ENCODE measurements at regions not wholly inside any gene's neighbourhood (a gene's known extent, or its start where the extent isn't known, plus 50 kb on each side); places are given as distances from the start of the nearest gene placed in this dataset.

DNA sequence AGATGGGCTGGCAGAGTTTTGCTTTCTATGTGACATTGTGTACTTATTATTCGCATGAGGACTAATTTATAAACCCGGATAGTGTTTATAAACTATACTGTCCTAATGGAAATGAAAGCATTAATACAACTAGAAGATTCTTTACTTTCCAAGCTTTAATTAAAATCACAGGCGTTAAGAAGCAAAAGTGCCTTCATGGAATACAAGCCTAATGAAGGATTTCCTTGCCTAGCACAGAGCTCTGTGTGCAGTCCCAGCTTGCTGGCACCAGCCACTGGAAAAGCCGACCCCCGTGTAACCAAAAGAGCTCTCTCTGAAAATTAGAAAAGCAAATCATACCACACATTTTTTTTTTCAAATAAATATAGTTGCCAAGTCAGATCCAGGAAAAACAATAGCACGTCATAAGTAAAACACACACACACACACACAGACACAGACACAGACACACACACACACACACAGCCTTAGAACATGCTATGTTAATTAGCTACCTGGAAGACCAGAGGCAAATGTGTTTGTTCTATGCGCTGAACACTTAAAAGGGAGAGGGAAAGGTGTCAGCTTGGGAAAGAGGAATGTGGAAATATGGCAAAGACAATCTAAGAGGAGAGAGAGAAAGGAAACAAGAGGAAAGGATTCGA lies 1084.2 kb downstream of the TUSC7 start:
- DNase-seq, result peak in 1 of 14 donors; percentile 9

DNA sequence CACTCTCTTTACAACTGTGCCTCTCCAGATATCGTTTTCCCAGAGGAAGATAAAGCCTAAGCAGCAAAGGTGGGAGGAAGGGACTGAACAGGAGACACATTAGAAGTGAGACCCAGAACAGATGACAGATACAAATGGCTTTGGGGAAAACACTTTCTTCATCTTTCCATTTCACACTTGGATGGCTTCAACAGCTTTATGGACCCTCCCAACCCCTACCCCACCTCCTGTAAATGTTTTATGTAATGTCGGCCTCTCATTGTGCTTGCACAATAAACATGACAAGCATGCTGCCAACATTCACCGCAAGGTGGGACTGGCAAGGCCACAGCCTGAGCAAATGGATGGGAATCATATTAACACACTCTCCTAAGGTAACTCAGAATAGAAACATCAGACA lies 1088.6 kb downstream of the TUSC7 start:
- DNase-seq, result no peak

- DNase-seq, result no peak
Observed at GRCh38 chr3:117798687-117799386, 1089.3 kb downstream of the TUSC7 start.

DNA sequence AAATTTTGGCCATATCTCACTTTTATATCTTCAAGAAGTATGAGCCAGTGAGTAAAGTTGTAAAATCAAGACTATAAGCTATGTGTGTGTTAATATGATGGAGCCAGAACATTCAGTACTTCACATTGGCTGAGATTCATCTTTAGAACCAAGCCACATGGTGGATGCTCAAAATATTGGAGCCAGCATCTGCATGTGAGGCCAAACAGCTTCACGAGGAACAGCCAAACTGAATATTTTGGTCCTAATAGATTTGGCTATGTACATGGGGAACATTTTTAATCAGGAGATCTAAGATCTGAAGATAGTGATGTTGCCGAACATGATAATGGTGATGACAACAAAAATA lies 1089.8 kb downstream of the TUSC7 start:
- DNase-seq, result no peak

DNA sequence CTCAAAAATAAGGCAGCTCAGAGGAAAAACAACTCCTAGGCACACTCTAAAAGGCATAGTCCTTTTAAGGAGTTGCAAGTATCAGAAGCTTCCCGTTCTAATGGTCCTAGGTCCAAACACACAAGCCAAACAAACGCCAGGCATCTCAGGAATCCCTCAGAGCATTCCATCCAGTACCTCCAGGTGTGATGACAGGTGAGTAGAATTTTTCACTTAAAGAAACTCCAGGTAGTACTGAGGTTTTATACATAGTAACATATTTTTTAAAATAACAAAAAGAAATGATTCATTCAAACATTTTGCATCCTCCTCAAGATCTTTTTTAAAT lies 1092.3 kb downstream of the TUSC7 start:
- DNase-seq, result no peak

- DNase-seq, result no peak
Observed at GRCh38 chr3:117809186-117810081, 1099.9 kb downstream of the TUSC7 start.

DNA sequence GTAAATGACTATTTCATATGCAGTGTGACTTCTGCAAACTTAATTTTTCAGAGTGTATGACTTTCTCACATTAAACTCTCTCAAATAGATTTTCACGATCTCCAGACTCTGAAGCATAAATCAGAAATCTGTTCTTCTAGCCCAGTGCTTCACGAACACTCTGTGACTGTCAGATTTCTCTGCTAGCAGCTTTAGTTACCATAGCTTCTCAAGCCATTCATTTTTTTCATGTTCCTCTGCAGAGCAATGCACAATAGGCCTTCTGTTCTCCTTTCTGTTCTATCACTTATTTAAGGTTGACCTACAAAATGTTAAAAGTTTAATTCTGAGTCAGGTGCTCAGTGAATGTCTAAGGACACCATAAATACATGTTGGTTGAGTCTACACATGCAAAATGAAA lies 1102.2 kb downstream of the TUSC7 start:
- peak in 1 of 14 donors; percentile 1 for DNase-seq

DNA sequence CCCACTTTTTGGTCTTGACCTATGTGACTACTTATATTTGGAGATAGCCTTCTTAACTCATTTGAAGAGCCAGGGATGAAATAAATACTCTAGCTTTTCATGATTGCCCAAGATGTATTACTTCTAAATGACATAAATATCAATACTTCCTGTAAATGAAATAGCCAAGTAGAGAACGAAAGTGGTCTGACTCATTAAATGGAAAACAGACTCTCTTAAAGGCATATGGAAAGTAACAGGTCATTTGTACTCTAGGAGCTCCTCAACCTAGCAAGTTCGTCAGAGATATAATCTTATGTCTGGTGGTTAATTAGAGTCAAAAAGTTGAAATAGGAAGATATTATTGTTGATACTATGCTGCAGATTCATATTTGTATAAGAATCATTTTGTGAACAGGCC lies 1105.4 kb downstream of the TUSC7 start:
- DNase-seq, result no peak

DNA sequence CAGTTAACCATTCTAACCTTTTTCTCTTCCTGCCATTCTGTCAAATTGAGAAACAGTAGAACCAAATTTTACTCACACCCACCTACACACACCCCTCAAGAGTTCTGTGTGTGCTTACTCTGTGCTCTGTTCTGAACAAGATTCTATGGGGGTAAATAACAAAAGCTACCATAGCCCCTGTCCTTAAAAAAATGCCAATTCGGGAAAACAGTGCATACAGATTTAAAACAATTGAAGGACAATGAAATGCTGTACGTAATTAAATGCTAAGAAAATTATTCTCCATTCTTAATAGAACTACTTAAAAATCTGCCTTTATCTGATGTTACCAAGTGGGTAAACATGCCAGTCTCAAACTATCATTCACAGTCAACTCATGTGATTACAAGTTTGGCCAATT lies 1107.5 kb downstream of the TUSC7 start:
- no peak for DNase-seq

- DNase-seq, result no peak
Observed at GRCh38 chr3:117818592-117818991, 1109.0 kb downstream of the TUSC7 start.

GRCh38 chr3:117820658-117821299 lies 1111.2 kb downstream of the TUSC7 start:
- peak in 1 of 14 donors; percentile 8 for DNase-seq

GRCh38 chr3:117822416-117822815 lies 1112.8 kb downstream of the TUSC7 start:
- DNase-seq, result no peak

DNA sequence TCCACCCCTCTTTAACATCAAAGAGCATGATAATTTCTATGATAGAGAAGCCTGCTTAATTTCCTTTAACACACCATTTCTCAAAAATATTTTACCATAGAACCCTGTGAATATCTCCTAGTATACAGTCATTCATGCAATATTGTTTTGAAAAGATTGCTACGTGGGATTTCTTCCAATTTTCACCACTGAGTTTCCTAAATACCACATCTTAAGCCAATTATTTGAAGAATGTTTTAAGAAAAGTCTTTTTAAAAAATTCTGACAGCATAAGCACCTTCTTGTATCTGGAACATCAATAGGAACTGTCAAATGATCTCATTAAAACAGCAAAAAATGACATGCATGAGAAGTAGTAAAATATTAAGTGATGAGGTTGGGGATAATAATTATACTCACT lies 1126.7 kb downstream of the TUSC7 start:
- no peak for DNase-seq

DNA sequence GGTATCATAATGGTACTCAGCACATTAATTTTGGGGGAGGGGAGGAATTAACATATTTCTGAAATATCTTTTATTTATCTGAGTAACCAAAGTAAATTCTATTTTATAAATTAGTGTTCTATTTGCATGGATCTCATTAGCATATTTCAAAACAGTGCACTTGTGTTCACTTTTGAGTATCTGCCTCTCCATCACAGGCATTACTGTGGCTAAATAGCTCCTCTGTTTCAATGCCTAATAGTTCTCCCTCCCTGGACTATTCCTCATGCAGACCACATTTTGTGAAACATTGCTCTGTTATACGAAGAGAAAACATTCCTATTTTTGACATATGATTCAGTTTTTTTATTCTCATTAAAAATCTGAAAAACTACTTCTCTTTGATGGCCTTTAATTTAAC lies 1127.8 kb downstream of the TUSC7 start:
- no peak for DNase-seq

GRCh38 chr3:117842086-117842485 lies 1132.5 kb downstream of the TUSC7 start:
- DNase-seq, result no peak

DNA sequence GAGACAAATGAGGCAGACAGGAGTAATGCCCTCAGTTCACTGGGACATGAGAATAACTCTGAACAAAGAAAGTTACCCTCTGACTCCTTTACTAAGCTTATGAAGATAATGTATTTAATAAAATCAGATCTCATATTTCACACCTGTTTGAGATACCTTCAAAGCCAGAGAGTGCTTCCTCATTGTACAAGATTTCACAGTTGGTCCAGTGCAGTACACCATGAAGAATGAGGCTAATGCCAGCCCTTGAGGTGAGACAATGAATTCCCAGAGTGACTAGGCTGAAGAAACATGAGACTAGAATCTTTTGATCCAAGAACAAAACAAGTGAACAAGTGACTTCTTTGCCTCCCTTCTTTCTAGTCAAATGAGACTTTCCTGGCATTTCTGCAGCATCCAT lies 1133.8 kb downstream of the TUSC7 start:
- DNase-seq, result no peak

GRCh38 chr3:117844676-117845075 lies 1135.1 kb downstream of the TUSC7 start:
- DNase-seq, result no peak

GRCh38 chr3:117846238-117846637 lies 1136.7 kb downstream of the TUSC7 start:
- DNase-seq, result no peak

- no peak for DNase-seq
Observed at GRCh38 chr3:117848606-117849005, 1139.0 kb downstream of the TUSC7 start.

- DNase-seq, result no peak
Observed at GRCh38 chr3:117853923-117854668, 1144.5 kb downstream of the TUSC7 start.

DNA sequence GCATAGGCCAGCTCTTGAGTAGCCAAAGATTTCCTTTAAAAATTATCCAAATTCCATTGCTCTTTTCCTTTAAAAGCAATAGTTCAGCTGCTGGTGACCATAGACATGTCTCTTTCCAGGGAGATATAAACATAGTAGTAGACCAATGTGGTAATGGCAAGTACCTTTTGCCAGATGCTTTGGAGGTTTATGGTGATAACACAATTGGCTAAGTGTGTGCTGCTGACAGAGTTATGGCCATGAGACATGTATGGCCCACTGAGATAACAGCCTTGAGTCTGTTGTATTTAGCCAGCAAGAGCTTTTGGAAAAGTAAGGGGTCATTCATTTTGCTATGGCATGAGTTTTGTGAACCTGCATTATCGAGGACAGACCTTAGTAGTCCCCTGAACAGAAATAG lies 1146.8 kb downstream of the TUSC7 start:
- no peak for DNase-seq

- no peak for DNase-seq
Observed at GRCh38 chr3:117863146-117863545, 1153.6 kb downstream of the TUSC7 start.

Measured in C1 segment of cervical spinal cord (tissue), 14 donors.